Ascending aorta (tissue), 2 donors: ENCODE measurements at regions not wholly inside any gene's neighbourhood (a gene's known extent, or its start where the extent isn't known, plus 50 kb on each side); places are given as distances from the start of the nearest gene placed in this dataset.

Source experiments
- DNase-seq, 2 donors: peaks; one replicate each; pipeline ENCODE4 v3.0.0-alpha.2; 2019; ENCODE audit warnings: low spot score in 2 of 2
- H3K27ac ChIP-seq, 2 donors: fragments of 200-600 bp; sonication (generic); one replicate each; pipeline ENCODE4 v1.5.1; 2016 to 2017; ENCODE audit warnings: mild to moderate bottlenecking in 1 of 2
- H3K27me3 ChIP-seq: fragments of 200-600 bp; sonication (generic); one replicate; pipeline ENCODE4 v1.5.1; 2017
- H3K36me3 ChIP-seq, 2 donors: fragments of 200-600 bp; sonication (generic); one replicate each; pipeline ENCODE4 v1.5.1; 2016
- H3K4me1 ChIP-seq, 2 donors: fragments of 200-600 bp; sonication (generic); one replicate each; pipeline ENCODE4 v1.5.1; 2016 to 2017; ENCODE audit warnings: mild to moderate bottlenecking in 1 of 2
- H3K4me3 ChIP-seq, 2 donors: fragments of 200-600 bp; sonication (generic); one replicate each; pipeline ENCODE4 v1.5.1; 2016 to 2017; ENCODE audit warnings: mild to moderate bottlenecking in 1 of 2
- H3K9me3 ChIP-seq, 2 donors: fragments of 200-600 bp; sonication (generic); one replicate each; pipeline ENCODE4 v1.5.1; 2016
- intact Hi-C: fragments of 100-400 bp; cut with DNase I; formaldehyde crosslinking; loops from one replicate; pipeline ENCODE4 v1.15.1; 2023
- TF ChIP-seq, protein P1 (sequence below), 3 experiments: fragments of 200-600 bp in 2 of 3; fragments of 450-650 bp in 1 of 3; sonication (generic) in 2 of 3; IDR thresholded peaks; one replicate each; pipeline ENCODE4 v1.5.1; 2016 to 2019; ENCODE audit warnings: antibody characterized with exemption in 3 of 3, mild to moderate bottlenecking in 1 of 3, moderate library complexity in 1 of 3

GRCh38 chr18:59086522-59086921 is 53.2 kb upstream of the SEC11C start:
- TF ChIP-seq, protein P1, sequence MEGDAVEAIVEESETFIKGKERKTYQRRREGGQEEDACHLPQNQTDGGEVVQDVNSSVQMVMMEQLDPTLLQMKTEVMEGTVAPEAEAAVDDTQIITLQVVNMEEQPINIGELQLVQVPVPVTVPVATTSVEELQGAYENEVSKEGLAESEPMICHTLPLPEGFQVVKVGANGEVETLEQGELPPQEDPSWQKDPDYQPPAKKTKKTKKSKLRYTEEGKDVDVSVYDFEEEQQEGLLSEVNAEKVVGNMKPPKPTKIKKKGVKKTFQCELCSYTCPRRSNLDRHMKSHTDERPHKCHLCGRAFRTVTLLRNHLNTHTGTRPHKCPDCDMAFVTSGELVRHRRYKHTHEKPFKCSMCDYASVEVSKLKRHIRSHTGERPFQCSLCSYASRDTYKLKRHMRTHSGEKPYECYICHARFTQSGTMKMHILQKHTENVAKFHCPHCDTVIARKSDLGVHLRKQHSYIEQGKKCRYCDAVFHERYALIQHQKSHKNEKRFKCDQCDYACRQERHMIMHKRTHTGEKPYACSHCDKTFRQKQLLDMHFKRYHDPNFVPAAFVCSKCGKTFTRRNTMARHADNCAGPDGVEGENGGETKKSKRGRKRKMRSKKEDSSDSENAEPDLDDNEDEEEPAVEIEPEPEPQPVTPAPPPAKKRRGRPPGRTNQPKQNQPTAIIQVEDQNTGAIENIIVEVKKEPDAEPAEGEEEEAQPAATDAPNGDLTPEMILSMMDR (IDR thresholded peaks at IDR 0.05): no peak
- Histone ChIP-seq H3K27ac (no peak overlapping the region), H3K4me1 (no peaks in the 10 kb centered on the region), H3K36me3 (no peaks in the 10 kb centered on the region), H3K4me3 (no peak overlapping the region), H3K9me3 (no peaks in the 10 kb centered on the region), H3K27me3 (no peaks in the 10 kb centered on the region)
- intact Hi-C loops: loop anchor here (5.0 to 10.0 kb wide), 2 partner anchors 46 to 308 kb away; no protein-coding TSS in a partner anchor
- no peak for DNase-seq

DNA sequence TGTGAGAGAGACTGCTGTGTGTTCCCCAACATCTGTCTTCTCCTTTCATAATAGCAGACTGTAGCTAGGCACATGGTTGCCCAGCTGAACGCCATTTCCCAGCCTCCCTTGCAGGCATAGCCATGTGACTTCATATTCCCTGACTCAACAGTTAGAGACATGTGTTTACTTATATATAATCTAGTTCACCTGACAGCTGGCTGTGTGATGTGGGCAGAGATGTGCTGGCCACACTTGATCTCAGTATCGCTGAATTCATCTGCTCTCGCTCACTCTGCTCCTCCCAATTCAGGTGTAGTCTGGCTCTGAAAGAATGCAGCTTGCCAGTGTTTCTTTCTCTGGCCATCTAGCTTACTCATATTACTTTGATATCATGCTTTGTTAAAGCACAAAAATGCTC is 52.3 kb upstream of the SEC11C start:
- no peaks in the 10 kb centered on the region for H3K9me3 ChIP-seq
- TF ChIP-seq, protein P1 (IDR thresholded peaks at IDR 0.05): no peak
- H3K27ac ChIP-seq: no peak overlapping the region
- no peaks in the 10 kb centered on the region for H3K27me3 ChIP-seq
- no peak for DNase-seq
- H3K36me3 ChIP-seq: no peaks in the 10 kb centered on the region
- H3K4me3 ChIP-seq: no peak overlapping the region
- H3K4me1 ChIP-seq: no peaks in the 10 kb centered on the region
- intact Hi-C loops: loop anchor here (5.0 to 10.0 kb wide), 2 partner anchors 45 to 307 kb away; no protein-coding TSS in a partner anchor
